Hepatocyte (in vitro differentiated cells): ENCODE measurements at regions not wholly inside any gene's neighbourhood (a gene's known extent, or its start where the extent isn't known, plus 50 kb on each side); places are given as distances from the start of the nearest gene placed in this dataset.

Experiments
- CTCF ChIP-seq: fragments of 200-600 bp; sonication (generic); IDR thresholded peaks from 2 replicates; pipeline ENCODE4 v1.5.1; 2016; ENCODE audit warnings: antibody characterized with exemption, mild to moderate bottlenecking; ENCODE audit not compliant: poor library complexity
- EZH2 ChIP-seq: fragments of 200-600 bp; sonication (generic); IDR thresholded peaks from 2 replicates; pipeline ENCODE4 v1.6.1; 2016; ENCODE audit warnings: antibody characterized with exemption, mild to moderate bottlenecking, borderline replicate concordance
- EZH2phosphoT487 ChIP-seq: fragments of 200-600 bp; sonication (generic); IDR thresholded peaks from one replicate; pipeline ENCODE4 v1.6.1; 2018; ENCODE audit warnings: antibody characterized with exemption, mild to moderate bottlenecking, low read depth, moderate library complexity; ENCODE audit not compliant: unreplicated experiment, severe bottlenecking

GRCh38 chr4:28233724-28234123, 1373.1 kb downstream of the STIM2 start:
- TF ChIP-seq CTCF (no peak), EZH2phosphoT487 (no peak), EZH2 (no peak)
